Prostate gland (tissue), 2 donors: ENCODE measurements at regions not wholly inside any gene's neighbourhood (a gene's known extent, or its start where the extent isn't known, plus 50 kb on each side); places are given as distances from the start of the nearest gene placed in this dataset.

Experiments used
- DNase-seq: peaks from one replicate; pipeline ENCODE4 v3.0.0-alpha.2; 2019; ENCODE audit warnings: low spot score
- H3K27ac ChIP-seq, 2 donors: fragments of 200-600 bp; sonication (generic); 2 replicates each; pipeline ENCODE4 v1.5.1; 2017 to 2019
- H3K27me3 ChIP-seq: fragments of 200-600 bp; sonication (generic); replicated peaks from 2 replicates; pipeline ENCODE4 v1.5.1; 2019; ENCODE audit not compliant: insufficient read depth
- H3K36me3 ChIP-seq, 2 donors: fragments of 200-600 bp; sonication (generic); 1 replicate in 1 of 2; 2 replicates in 1 of 2; pipeline versions ENCODE4 v1.5.1 to v1.8.1; 2017 to 2019
- H3K4me1 ChIP-seq: fragments of 200-600 bp; sonication (generic); replicated peaks from 2 replicates; pipeline ENCODE4 v1.5.1; 2019
- H3K4me3 ChIP-seq, 2 donors: fragments of 200-600 bp; sonication (generic); 2 replicates each; pipeline ENCODE4 v1.5.1; 2017 to 2019
- H3K9me3 ChIP-seq: fragments of 200-600 bp; sonication (generic); 2 replicates; pipeline ENCODE4 v1.5.1; 2017
- POLR2A ChIP-seq: fragments of 450-650 bp; IDR thresholded peaks from one replicate; pipeline ENCODE4 v1.6.1; 2016; ENCODE audit warnings: antibody characterized with exemption, mild to moderate bottlenecking
- POLR2AphosphoS5 ChIP-seq: sonication (generic); formaldehyde crosslinking; IDR thresholded peaks from one replicate; pipeline ENCODE4 v1.6.1; 2017; ENCODE audit warnings: antibody characterized with exemption
- WGBS: methylation state at CpG from one replicate; pipeline ENCODE4 v1.1.5; 2018; 5-methylcytosine and 5-hydroxymethylcytosine counted together
- intact Hi-C: fragments of 100-400 bp; cut with DNase I; formaldehyde crosslinking; loops from one replicate; pipeline ENCODE4 v1.14.2; 2022
- TF ChIP-seq, protein P1 (sequence below), 4 experiments: fragments of 200-600 bp in 2 of 4; fragments of 450-650 bp in 2 of 4; sonication (generic) in 2 of 4; IDR thresholded peaks; 1 replicate in 3 of 4; 2 replicates in 1 of 4; pipeline ENCODE4 v1.5.1; 2016 to 2019; ENCODE audit warnings: antibody characterized with exemption in 4 of 4, mild to moderate bottlenecking in 2 of 4, moderate library complexity in 2 of 4

DNA sequence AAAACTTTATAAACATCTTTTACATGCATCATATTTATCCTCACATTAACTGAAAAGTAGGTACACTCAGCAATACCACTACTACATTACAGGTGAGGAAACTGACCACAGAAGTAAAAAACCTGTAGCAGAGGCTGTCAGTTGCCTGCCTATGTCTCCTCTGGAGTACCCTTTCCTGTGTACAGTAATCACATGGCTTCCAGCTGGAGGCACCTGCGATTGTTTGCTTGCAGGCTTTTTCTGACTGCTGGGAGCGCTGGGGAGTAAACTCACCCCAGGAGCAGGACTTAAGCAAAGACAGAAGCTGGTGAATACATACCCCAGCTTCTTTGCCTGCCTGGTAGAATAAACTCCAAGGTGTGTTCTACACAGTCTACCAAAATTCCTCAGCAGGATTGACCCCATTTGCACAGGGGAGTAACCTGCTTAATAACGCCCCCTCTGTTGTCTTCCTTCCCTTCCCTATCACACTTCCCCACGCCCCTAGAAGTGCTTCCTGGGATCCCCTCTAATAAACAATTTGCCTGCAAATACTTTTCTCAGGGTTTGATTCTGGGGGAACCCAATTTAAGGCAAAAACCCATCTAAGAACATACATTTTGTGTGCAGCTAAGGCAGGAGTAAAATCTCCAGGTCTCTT, 138.9 kb downstream of the PTH2R start:
- Histone ChIP-seq H3K9me3 (no peaks in the 10 kb centered on the region), H3K36me3 (no peaks in the 10 kb centered on the region), H3K4me3 (no peak overlapping the region), H3K27me3 (no peaks in the 10 kb centered on the region), H3K4me1 (no peaks in the 10 kb centered on the region), H3K27ac (no peak overlapping the region)
- intact Hi-C loops: no loop called here
- DNase-seq: no peak
- WGBS: 45% methylated on average over 4 of the region's 4 CpGs
- TF ChIP-seq POLR2A (no peak), POLR2AphosphoS5 (no peak)
- TF ChIP-seq, protein P1, sequence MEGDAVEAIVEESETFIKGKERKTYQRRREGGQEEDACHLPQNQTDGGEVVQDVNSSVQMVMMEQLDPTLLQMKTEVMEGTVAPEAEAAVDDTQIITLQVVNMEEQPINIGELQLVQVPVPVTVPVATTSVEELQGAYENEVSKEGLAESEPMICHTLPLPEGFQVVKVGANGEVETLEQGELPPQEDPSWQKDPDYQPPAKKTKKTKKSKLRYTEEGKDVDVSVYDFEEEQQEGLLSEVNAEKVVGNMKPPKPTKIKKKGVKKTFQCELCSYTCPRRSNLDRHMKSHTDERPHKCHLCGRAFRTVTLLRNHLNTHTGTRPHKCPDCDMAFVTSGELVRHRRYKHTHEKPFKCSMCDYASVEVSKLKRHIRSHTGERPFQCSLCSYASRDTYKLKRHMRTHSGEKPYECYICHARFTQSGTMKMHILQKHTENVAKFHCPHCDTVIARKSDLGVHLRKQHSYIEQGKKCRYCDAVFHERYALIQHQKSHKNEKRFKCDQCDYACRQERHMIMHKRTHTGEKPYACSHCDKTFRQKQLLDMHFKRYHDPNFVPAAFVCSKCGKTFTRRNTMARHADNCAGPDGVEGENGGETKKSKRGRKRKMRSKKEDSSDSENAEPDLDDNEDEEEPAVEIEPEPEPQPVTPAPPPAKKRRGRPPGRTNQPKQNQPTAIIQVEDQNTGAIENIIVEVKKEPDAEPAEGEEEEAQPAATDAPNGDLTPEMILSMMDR (IDR thresholded peaks at IDR 0.05): no peak

DNA sequence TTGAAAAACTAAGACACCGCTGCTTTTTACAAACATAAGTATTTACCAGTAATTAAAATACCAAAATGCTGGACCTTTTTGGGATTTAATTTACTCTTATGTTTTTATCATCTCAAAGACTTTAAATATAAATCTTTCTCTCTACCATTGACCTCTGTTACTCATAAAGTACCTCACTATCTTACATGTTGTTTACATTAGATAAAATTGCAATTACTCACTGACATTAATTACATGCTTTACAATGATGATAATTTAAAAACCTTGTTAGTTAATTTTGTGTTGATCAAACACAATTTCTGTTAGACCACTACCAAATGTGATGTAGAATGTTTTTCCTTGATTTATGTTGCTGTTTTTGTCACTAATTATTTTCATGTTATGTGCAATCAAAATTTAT, 139.5 kb downstream of the PTH2R start:
- 67% methylated on average over 1 of the region's 1 CpG for WGBS
- intact Hi-C loops: no loop called here
- Histone ChIP-seq H3K9me3 (no peaks in the 10 kb centered on the region), H3K4me1 (no peaks in the 10 kb centered on the region), H3K36me3 (no peaks in the 10 kb centered on the region), H3K4me3 (no peak overlapping the region), H3K27ac (no peak overlapping the region), H3K27me3 (no peaks in the 10 kb centered on the region)
- TF ChIP-seq POLR2A: no peak
- TF ChIP-seq, protein P1 (IDR thresholded peaks at IDR 0.05): no peak
- TF ChIP-seq POLR2AphosphoS5: no peak
- no peak for DNase-seq

DNA sequence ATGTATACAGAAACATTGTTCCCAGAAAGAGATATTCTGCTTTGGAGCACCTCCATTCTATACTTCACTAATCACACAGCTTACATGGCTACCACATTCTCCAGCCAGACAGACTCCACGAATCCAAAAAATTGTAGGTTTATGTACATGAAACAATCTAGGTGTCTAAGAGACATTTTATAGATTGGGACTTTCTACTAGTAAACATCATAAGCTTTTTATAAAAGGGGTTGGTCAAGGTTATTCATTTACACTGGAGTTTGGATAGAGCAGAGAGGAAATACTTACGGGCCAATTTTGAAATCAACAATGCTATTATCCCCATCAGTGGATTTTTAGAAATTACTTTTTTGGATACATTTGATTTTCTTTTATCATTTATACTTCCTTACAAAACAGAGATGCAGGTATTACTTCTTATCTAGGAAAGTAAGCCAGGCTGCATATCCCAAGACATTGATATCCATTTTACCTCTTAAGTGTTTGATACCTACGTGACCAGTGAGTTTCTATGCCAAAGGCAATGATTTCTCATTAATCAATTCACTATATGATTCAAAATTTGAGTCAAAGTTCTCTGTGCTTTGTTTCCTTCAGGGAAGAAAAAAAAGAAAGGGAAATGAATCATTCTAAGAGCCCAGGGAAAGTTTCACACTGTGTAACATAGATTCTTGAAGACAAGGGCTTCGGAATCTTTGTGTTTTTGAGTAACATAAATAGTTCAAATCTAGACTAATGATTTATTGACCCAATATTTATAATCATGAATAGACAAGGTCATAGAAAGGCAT, 140.5 kb downstream of the PTH2R start:
- Histone ChIP-seq H3K27me3 (no peaks in the 10 kb centered on the region), H3K36me3 (no peaks in the 10 kb centered on the region), H3K27ac (no peak overlapping the region), H3K4me3 (no peak overlapping the region), H3K9me3 (no peaks in the 10 kb centered on the region), H3K4me1 (no peaks in the 10 kb centered on the region)
- no peak for DNase-seq
- WGBS: 72% methylated on average over 4 of the region's 4 CpGs
- intact Hi-C loops: no loop called here
- TF ChIP-seq POLR2A (no peak), POLR2AphosphoS5 (no peak)
- TF ChIP-seq, protein P1 (IDR thresholded peaks at IDR 0.05): no peak

DNA sequence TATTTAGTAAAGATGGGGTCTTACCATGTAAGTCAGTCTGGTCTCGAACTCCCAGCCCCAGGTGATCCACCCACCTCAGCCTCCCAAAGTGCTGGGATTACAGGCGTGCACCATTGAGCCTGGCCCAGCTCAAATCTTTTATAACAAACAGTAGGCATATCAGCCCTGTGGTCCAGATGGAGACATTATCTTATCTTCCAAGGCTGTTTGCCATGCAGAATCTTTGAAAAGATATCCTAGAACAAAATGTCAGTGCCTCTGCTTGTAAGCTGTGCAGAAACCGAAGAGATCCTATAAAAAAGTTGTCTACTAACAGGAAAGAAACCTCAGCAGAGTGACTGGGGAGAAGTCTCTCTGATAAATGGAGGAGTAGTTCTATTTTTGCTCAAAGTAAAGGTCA, 142.1 kb downstream of the PTH2R start:
- Histone ChIP-seq H3K4me3 (no peak overlapping the region), H3K36me3 (no peaks in the 10 kb centered on the region), H3K27me3 (no peaks in the 10 kb centered on the region), H3K4me1 (no peaks in the 10 kb centered on the region), H3K27ac (no peak overlapping the region), H3K9me3 (no peaks in the 10 kb centered on the region)
- no peak for DNase-seq
- WGBS: 75% methylated on average over 3 of the region's 3 CpGs
- TF ChIP-seq, protein P1 (IDR thresholded peaks at IDR 0.05): no peak
- TF ChIP-seq POLR2AphosphoS5: no peak
- intact Hi-C loops: no loop called here
